ENCODE measurements at regions not wholly inside any gene's neighbourhood (a gene's known extent, or its start where the extent isn't known, plus 50 kb on each side); places are given as distances from the start of the nearest gene placed in this dataset.

- no peak for TF ChIP-seq CTCF (conservative IDR thresholded peaks at IDR 0.05)
- TF ChIP-seq ZFX (IDR thresholded peaks at IDR 0.05), result no peak
- H3K27ac ChIP-seq, result no peak overlapping the region
Measured at GRCh38 chr15:23890218-23890617, 203.1 kb upstream of the NDN start.

GRCh38 chr15:23897091-23897490 is 210.0 kb upstream of the NDN start:
- no peak overlapping the region for H3K27ac ChIP-seq
- no peak for TF ChIP-seq CTCF (conservative IDR thresholded peaks at IDR 0.05)
- no peak for TF ChIP-seq ZFX (IDR thresholded peaks at IDR 0.05)

- no peak overlapping the region for H3K27ac ChIP-seq
- no peak for TF ChIP-seq ZFX (IDR thresholded peaks at IDR 0.05)
- no peak for TF ChIP-seq CTCF (conservative IDR thresholded peaks at IDR 0.05)
Measured at GRCh38 chr15:23897531-23897930, 210.4 kb upstream of the NDN start.

GRCh38 chr15:23910030-23910429 is 222.9 kb upstream of the NDN start:
- TF ChIP-seq CTCF (conservative IDR thresholded peaks at IDR 0.05) (no peak), ZFX (IDR thresholded peaks at IDR 0.05) (no peak)
- no peak overlapping the region for H3K27ac ChIP-seq

GRCh38 chr15:23912191-23912590 is 225.1 kb upstream of the NDN start:
- H3K27ac ChIP-seq, result no peak overlapping the region
- TF ChIP-seq CTCF (conservative IDR thresholded peaks at IDR 0.05) (no peak), ZFX (IDR thresholded peaks at IDR 0.05) (no peak)

GRCh38 chr15:23913081-23913480 is 226.0 kb upstream of the NDN start:
- no peak overlapping the region for H3K27ac ChIP-seq
- TF ChIP-seq CTCF (conservative IDR thresholded peaks at IDR 0.05) (no peak), ZFX (IDR thresholded peaks at IDR 0.05) (no peak)

- TF ChIP-seq ZFX (IDR thresholded peaks at IDR 0.05) (no peak), CTCF (conservative IDR thresholded peaks at IDR 0.05) (no peak)
- H3K27ac ChIP-seq, result no peak overlapping the region
Measured at GRCh38 chr15:23913635-23914034, 226.5 kb upstream of the NDN start.
